HL-60 (cell line): ENCODE measurements at regions not wholly inside any gene's neighbourhood (a gene's known extent, or its start where the extent isn't known, plus 50 kb on each side); places are given as distances from the start of the nearest gene placed in this dataset.

Experiments used
- POLR2AphosphoS5 ChIP-seq: IDR thresholded peaks from 2 replicates; pipeline ENCODE4 v1.6.1; 2012; ENCODE audit warnings: low read depth
- REST ChIP-seq: IDR thresholded peaks from 2 replicates; pipeline ENCODE4 v1.6.1; 2012; ENCODE audit warnings: low read depth; ENCODE audit not compliant: insufficient replicate concordance
- TF ChIP-seq, protein P1 (sequence below): IDR thresholded peaks from one replicate; pipeline ENCODE4 v1.5.1; 2011; ENCODE audit warnings: low read length, control low read depth, inconsistent platforms; ENCODE audit not compliant: insufficient read depth

- TF ChIP-seq, protein P1, sequence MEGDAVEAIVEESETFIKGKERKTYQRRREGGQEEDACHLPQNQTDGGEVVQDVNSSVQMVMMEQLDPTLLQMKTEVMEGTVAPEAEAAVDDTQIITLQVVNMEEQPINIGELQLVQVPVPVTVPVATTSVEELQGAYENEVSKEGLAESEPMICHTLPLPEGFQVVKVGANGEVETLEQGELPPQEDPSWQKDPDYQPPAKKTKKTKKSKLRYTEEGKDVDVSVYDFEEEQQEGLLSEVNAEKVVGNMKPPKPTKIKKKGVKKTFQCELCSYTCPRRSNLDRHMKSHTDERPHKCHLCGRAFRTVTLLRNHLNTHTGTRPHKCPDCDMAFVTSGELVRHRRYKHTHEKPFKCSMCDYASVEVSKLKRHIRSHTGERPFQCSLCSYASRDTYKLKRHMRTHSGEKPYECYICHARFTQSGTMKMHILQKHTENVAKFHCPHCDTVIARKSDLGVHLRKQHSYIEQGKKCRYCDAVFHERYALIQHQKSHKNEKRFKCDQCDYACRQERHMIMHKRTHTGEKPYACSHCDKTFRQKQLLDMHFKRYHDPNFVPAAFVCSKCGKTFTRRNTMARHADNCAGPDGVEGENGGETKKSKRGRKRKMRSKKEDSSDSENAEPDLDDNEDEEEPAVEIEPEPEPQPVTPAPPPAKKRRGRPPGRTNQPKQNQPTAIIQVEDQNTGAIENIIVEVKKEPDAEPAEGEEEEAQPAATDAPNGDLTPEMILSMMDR = no peak
- TF ChIP-seq REST (no peak), POLR2AphosphoS5 (no peak)
Observed at GRCh38 chr13:79992111-79992510, 348.8 kb downstream of the SPRY2 start.
